ENCODE measurements at regions not wholly inside any gene's neighbourhood (a gene's known extent, or its start where the extent isn't known, plus 50 kb on each side); places are given as distances from the start of the nearest gene placed in this dataset.

- TF ChIP-seq TSHZ2 (CRISPR knock-in tag; IDR thresholded peaks at IDR 0.05), result no peak
- TF ChIP-seq TOX (CRISPR knock-in tag; IDR thresholded peaks at IDR 0.05; ENCODE audit: borderline replicate concordance), result no peak
- TF ChIP-seq RARB (CRISPR knock-in tag; IDR thresholded peaks at IDR 0.05), result no peak
- no peak for TF ChIP-seq OSR1 (CRISPR knock-in tag; IDR thresholded peaks at IDR 0.05)
- no peak for TF ChIP-seq ZNF565 (CRISPR knock-in tag; conservative IDR thresholded peaks at IDR 0.05; ENCODE audit: low read depth)
- TF ChIP-seq ARNTL (CRISPR knock-in tag; IDR thresholded peaks at IDR 0.05; ENCODE audit: borderline replicate concordance, low read depth), result no peak
- TF ChIP-seq ESRRG (CRISPR knock-in tag; IDR thresholded peaks at IDR 0.05), result no peak
- TF ChIP-seq PPARA (CRISPR knock-in tag; IDR thresholded peaks at IDR 0.05; ENCODE audit: borderline replicate concordance), result no peak
- ATAC-seq, result no peak
Measured at GRCh38 chr2:64350996-64351395, 103.0 kb upstream of the LGALSL start.

- no peak for TF ChIP-seq PPARA (CRISPR knock-in tag; IDR thresholded peaks at IDR 0.05; ENCODE audit: borderline replicate concordance)
- no peak for TF ChIP-seq ARNTL (CRISPR knock-in tag; IDR thresholded peaks at IDR 0.05; ENCODE audit: borderline replicate concordance, low read depth)
- no peak for TF ChIP-seq SNAI2 (CRISPR knock-in tag; IDR thresholded peaks at IDR 0.05)
- no peak for TF ChIP-seq ISL1 (CRISPR knock-in tag; IDR thresholded peaks at IDR 0.05)
- no peak for TF ChIP-seq CSDC2 (CRISPR knock-in tag; IDR thresholded peaks at IDR 0.05)
- TF ChIP-seq TSHZ2 (CRISPR knock-in tag; IDR thresholded peaks at IDR 0.05), result no peak
- ATAC-seq, result no peak
Measured at GRCh38 chr2:64352292-64352691, 101.7 kb upstream of the LGALSL start.

- ATAC-seq, result peak; percentile 10; the same call in 1 of the 3 replicates
- TF ChIP-seq TSHZ2 (CRISPR knock-in tag; IDR thresholded peaks at IDR 0.05), result no peak
- TF ChIP-seq ARNTL (CRISPR knock-in tag; IDR thresholded peaks at IDR 0.05; ENCODE audit: borderline replicate concordance, low read depth), result no peak
- no peak for TF ChIP-seq GLIS3 (CRISPR knock-in tag; IDR thresholded peaks at IDR 0.05)
- no peak for TF ChIP-seq ZFP3 (CRISPR knock-in tag; IDR thresholded peaks at IDR 0.05)
- no peak for TF ChIP-seq CSDC2 (CRISPR knock-in tag; IDR thresholded peaks at IDR 0.05)
- TF ChIP-seq CREB5 (CRISPR knock-in tag; IDR thresholded peaks at IDR 0.05; ENCODE audit: low read depth), result no peak
- no peak for TF ChIP-seq ZNF8 (CRISPR knock-in tag; IDR thresholded peaks at IDR 0.05)
- TF ChIP-seq TOX (CRISPR knock-in tag; IDR thresholded peaks at IDR 0.05; ENCODE audit: borderline replicate concordance), result no peak
- TF ChIP-seq CSRNP3 (CRISPR knock-in tag; IDR thresholded peaks at IDR 0.05), result no peak
Measured at GRCh38 chr2:64354857-64355680, 98.9 kb upstream of the LGALSL start.

All from SK-N-SH treated with all-trans-retinoic acid at 6 μM for 48 hours (cell line).